GM10266 (cell line): ENCODE measurements at regions not wholly inside any gene's neighbourhood (a gene's known extent, or its start where the extent isn't known, plus 50 kb on each side); places are given as distances from the start of the nearest gene placed in this dataset.

ENCODE experiments used
- DNase-seq: peaks from one replicate; pipeline ENCODE4 v3.0.0; 2012; ENCODE audit errors: extremely low spot score
- TF ChIP-seq, protein P1 (sequence below): IDR thresholded peaks from 2 replicates; pipeline ENCODE4 v1.5.1; 2012; ENCODE audit warnings: mild to moderate bottlenecking, low read depth; ENCODE audit not compliant: control insufficient read depth, insufficient read depth; ENCODE audit errors: missing control alignments

DNA sequence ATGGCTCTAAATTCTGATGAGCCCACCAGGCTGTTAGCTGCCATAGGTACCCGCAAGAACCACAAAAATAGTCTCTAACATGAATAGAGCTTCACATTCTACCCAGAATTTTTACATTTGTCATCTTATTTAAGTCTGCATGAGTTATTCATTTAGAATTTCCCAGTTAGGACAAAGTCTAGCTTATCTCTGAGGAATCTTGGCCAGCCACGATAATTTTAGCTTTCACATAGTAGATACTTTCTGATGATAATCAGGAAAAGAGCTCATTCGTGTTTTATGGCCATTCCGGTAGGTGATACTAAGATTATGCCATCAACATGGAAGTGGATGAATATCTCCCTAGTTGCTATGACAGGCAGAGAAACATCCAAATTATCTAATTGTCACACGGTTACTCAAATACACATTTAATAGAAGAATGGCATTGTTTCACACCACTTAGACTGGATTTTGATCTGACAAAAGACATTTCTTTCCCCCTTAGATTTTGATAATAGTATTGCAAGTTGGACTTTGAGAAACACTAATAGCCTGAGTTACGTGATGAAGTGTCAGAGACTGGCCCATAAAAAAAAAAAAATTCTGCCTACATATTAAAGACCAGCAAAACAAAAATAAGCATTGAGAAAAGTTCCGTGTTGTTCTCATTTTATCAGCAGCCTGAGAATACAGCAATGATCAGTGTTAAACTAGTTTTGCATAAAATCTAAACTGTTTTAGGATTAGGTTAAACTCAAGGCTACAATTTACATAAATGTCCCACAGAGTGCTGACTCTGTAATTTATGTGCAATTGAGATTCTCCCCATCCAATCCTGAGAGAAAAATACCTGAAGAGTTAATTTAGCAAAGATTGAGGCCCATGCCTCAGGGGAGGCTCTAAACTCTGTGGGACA lies 397.5 kb upstream of the ARID1B start:
- TF ChIP-seq, protein P1, sequence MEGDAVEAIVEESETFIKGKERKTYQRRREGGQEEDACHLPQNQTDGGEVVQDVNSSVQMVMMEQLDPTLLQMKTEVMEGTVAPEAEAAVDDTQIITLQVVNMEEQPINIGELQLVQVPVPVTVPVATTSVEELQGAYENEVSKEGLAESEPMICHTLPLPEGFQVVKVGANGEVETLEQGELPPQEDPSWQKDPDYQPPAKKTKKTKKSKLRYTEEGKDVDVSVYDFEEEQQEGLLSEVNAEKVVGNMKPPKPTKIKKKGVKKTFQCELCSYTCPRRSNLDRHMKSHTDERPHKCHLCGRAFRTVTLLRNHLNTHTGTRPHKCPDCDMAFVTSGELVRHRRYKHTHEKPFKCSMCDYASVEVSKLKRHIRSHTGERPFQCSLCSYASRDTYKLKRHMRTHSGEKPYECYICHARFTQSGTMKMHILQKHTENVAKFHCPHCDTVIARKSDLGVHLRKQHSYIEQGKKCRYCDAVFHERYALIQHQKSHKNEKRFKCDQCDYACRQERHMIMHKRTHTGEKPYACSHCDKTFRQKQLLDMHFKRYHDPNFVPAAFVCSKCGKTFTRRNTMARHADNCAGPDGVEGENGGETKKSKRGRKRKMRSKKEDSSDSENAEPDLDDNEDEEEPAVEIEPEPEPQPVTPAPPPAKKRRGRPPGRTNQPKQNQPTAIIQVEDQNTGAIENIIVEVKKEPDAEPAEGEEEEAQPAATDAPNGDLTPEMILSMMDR: no peak
- no peak for DNase-seq

DNA sequence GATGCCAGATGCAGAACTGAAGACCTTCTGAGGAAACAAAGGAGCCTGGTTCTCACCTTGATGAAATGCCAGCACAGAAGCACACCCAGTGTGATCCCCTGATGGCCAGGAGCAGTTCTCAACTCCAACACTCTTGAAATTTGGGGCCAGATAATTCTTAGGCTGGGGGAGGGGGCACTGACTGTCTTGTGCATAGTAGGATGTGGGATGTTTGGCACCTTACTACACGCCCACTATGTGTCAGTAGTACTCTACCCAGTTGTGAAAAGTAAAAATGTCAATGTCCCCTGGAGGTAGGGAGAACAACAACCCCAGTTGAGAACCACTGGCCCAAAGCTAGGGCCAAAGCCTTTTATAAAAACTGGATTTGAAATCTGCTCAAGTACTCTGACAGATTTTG lies 398.3 kb upstream of the ARID1B start:
- DNase-seq: no peak
- TF ChIP-seq, protein P1: peak; percentile 32

DNA sequence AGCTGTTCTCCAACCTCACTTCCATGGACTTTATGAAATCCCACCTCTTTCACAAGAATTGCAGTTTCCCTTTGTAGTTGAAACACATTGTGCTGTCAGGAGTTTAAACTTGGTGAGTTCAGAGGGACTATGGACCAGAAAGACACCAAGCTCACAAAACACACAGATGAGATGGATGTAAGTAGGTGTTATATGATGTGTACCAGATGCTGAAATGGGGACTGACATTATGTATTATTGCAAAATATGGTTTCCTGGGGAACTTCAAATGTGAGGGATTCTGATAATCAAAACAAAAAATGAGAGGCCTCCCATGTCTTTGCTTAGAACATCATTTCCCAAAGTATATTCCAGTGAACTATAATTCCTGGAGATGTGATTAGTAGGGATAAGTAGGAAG lies 401.1 kb upstream of the ARID1B start:
- no peak for DNase-seq
- TF ChIP-seq, protein P1: no peak

DNA sequence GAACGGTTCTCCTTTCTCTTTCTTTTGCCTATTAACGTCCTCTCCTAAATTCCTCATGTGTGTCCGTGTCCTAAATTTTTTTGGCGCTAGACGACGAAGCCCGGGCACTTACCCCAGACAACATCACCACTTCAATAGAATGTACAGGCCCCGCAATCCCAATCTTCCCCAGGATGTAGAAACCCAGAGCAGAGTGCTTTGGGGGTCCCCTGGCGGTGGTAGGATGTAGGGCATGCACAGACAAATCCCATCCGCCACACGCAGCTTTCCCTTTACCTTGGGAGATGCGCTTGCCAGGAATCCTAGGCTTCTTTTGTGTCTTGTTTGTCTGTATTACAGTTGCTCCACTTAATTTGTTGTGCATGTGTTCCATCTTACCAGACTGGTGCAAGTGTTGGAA lies 417.3 kb upstream of the ARID1B start:
- TF ChIP-seq, protein P1: no peak
- no peak for DNase-seq

DNA sequence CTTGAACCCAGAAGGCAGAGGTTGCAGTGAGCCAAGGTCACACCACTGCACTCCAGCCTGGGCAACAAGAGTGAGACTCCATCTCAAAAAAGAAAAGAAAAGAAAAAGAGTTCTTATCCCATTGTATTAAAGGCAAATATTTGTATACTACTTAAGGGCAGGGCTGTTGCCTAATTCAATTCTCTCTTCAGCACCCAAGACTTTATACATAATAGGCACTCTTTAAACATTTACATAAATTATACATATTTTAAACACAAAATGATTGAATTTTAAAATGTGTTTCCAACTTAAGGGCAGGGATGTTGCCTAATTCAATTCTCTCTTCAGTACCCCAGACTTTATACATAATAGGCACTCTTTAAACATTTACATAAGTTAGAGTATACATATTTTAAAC lies 424.3 kb upstream of the ARID1B start:
- TF ChIP-seq, protein P1: no peak
- DNase-seq: no peak

DNA sequence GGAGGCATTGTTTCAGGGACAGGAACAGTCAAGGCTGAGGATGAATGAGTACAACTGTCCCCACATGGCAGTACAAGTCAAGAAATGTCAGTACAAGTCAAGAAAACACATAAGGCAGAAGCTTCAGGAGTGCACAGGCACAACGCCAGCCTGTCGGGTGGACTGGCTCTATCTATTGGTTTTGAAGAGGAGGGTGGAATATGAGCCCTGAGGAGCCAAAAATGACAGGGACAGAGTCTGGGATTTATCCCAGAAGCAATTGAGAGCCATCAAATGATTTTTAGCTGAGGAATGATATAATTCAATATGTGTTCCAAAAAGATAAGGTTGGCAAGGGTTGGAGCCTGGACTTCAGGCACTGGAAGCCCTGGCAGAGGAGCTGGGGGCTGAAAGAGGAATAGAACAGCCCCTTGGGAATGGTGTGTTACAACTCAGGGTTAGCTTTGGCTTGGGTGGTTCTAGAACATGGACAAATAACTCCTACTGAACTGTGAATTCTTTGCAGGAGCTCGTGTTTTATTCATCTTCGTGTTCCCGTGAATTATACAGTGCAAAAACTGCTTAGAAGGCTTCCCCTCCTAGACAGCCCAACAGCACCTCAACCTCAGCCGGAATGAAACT lies 425.7 kb upstream of the ARID1B start:
- TF ChIP-seq, protein P1: no peak
- DNase-seq: no peak

DNA sequence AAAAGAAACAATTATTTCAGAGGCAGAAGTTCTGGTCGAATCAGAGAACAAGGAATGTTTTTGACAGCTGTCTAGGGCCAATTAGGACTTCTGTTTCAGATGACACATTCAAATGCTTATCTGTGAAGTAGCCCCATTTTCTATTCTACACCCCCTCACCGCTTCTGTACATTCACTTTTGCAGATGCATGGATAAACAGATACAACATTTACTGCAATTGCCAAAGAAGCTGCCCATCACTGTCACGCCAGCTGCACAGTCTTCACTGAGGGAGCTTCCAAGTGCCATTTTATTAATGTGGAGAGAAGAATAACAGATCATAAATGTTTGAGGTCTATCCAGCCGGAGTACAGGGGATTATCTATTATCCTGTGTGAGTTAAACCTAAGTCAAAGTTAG lies 426.8 kb upstream of the ARID1B start:
- DNase-seq: no peak

More for the DNA sequence above, 426.8 kb upstream of the ARID1B start:
- TF ChIP-seq, protein P1: no peak
